Naive thymus-derived CD8-positive, alpha-beta T cell (primary cell): ENCODE measurements at regions not wholly inside any gene's neighbourhood (a gene's known extent, or its start where the extent isn't known, plus 50 kb on each side); places are given as distances from the start of the nearest gene placed in this dataset.

Experiments used
- ATAC-seq, 2 donors: fragments of 150-1000 bp; cut with Tn5 transposase in 1 of 2; sonication (Bioruptor Pico), chemical (Tn5 transposase) in 1 of 2; 1 replicate in 1 of 2; 2 replicates in 1 of 2; pipeline ENCODE4 v1.10.0; 2021; ENCODE audit warnings: mild to moderate bottlenecking in 2 of 2, moderate library complexity in 2 of 2
- POLR2A ChIA-PET: fragments of 350-600 bp; sonication (Branson Sonifier 250); formaldehyde crosslinking; loops from one replicate; lab custom pipeline; 2021; ENCODE audit warnings: antibody characterized with exemption; lab: Charles Lee
- DNase-seq, 10 donors: peaks; one replicate each; pipeline versions ENCODE4 v3.0.0 to v3.0.0-alpha.2; 2020 to 2022
- H3K27ac Mint-ChIP-seq, 10 donors: one replicate each; pipeline ENCODE4 v1.8.0; 2020 to 2022; ENCODE audit warnings: mild to moderate bottlenecking in 10 of 10, mixed read lengths in 10 of 10, moderate library complexity in 4 of 10, inconsistent platforms in 1 of 10
- H3K27me3 Mint-ChIP-seq, 5 donors: one replicate each; pipeline ENCODE4 v1.8.0; 2021 to 2022; ENCODE audit warnings: mixed read lengths in 5 of 5
- H3K36me3 Mint-ChIP-seq, 3 donors: one replicate each; pipeline ENCODE4 v1.8.0; 2020 to 2022; ENCODE audit warnings: mixed read lengths in 3 of 3, mild to moderate bottlenecking in 2 of 3, inconsistent platforms in 1 of 3
- H3K4me1 Mint-ChIP-seq, 4 donors: one replicate each; pipeline ENCODE4 v1.8.0; 2021 to 2022; ENCODE audit warnings: mixed read lengths in 4 of 4
- H3K4me3 Mint-ChIP-seq, 10 donors: one replicate each; pipeline ENCODE4 v1.8.0; 2020 to 2022; ENCODE audit warnings: mild to moderate bottlenecking in 10 of 10, mixed read lengths in 10 of 10, moderate library complexity in 6 of 10, inconsistent platforms in 1 of 10
- H3K9me3 Mint-ChIP-seq, 9 donors: one replicate each; pipeline ENCODE4 v1.8.0; 2020 to 2022; ENCODE audit warnings: mixed read lengths in 9 of 9, mild to moderate bottlenecking in 3 of 9, inconsistent platforms in 1 of 9, moderate library complexity in 1 of 9

GRCh38 chr2:106642679-106643078 lies 155.5 kb downstream of the CD8B2 start:
- Mint-ChIP-seq H3K27ac (no peak overlapping the region), H3K4me3 (no peak overlapping the region), H3K9me3 (no peaks in the 10 kb centered on the region), H3K27me3 (peaks cover 0 to 4% (median 0%) of the 10 kb centered on the region in 5 donors), H3K36me3 (no peaks in the 10 kb centered on the region), H3K4me1 (no peaks in the 10 kb centered on the region)
- DNase-seq (no peak), ATAC-seq (no peak)
- POLR2A ChIA-PET = no interaction called here

DNA sequence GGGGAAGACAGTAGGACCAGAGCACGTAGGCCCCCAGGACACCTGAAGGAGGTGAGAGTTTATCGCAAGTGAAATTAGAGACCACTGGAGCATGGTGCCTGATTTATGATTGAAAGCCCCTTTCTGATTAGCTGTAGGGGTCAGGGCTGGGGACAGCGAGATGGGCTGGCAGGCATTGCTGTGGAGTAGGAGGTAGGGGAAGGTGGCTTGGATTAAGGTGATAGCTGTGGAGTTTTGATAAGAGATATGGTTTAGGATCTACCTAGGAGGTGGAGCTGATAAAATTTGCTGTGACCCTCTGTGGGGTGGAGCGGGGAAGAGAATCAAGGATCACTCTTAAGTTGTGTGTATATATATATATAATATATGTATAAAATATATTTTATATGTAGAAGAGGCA lies 157.5 kb downstream of the CD8B2 start:
- Mint-ChIP-seq H3K36me3 (no peaks in the 10 kb centered on the region), H3K4me3 (no peak overlapping the region)
- no peak for ATAC-seq

DNA sequence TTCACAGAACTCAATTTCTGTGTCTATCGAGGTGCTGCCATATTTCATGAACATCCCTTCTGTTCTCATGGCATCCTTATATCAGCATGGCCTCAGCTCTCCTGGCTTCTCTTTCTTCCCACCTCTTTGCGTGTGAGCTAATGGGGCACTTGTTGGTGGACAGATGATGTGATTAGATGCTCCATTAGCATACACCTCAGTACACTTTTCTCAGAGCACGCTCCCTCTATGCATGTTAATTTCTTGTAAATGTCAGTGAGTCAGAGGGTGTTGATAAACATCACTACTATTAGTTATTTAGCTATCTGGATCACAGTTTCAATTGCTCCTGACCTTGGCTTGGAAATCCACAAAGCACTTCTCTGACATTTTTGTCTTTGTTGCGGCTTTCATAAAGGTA lies 159.4 kb downstream of the CD8B2 start:
- peaks cover 2 to 11% (median 10%) of the 10 kb centered on the region in 5 donors for H3K27me3 Mint-ChIP-seq
- no peaks in the 10 kb centered on the region for H3K9me3 Mint-ChIP-seq
- H3K4me1 Mint-ChIP-seq = no peaks in the 10 kb centered on the region
- H3K27ac Mint-ChIP-seq = no peak overlapping the region
- H3K4me3 Mint-ChIP-seq = no peak overlapping the region
- DNase-seq = no peak
- ATAC-seq = no peak
- H3K36me3 Mint-ChIP-seq = no peaks in the 10 kb centered on the region
- POLR2A ChIA-PET = no interaction called here

More for the DNA sequence above, 157.5 kb downstream of the CD8B2 start:
- peaks cover 0 to 7% (median 1%) of the 10 kb centered on the region in 5 donors for H3K27me3 Mint-ChIP-seq
- H3K4me1 Mint-ChIP-seq = no peaks in the 10 kb centered on the region
- no peak overlapping the region for H3K27ac Mint-ChIP-seq
- H3K9me3 Mint-ChIP-seq = no peaks in the 10 kb centered on the region
- POLR2A ChIA-PET = no interaction called here
- no peak for DNase-seq

DNA sequence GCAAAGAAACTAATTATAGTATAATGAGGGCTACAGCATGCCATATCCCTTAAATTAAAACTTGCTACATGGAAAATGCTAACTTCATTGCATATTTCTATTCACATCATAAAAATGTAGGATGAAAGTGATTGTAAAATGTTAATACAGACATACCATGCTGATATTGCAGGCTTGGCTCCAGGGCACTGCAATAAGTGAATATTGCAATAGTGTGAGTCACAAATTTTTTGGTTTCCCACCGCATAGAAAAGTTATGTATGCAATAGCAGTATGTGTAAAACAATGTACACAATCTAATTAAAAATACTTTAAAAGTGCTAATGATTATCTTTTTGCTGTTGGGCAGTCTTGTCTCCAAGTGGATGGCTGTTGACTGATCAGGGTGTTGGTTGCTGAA lies 162.1 kb downstream of the CD8B2 start:
- H3K4me1 Mint-ChIP-seq = no peaks in the 10 kb centered on the region
- DNase-seq = no peak
- ATAC-seq = no peak
- no peaks in the 10 kb centered on the region for H3K9me3 Mint-ChIP-seq
- peaks cover 10 to 28% (median 15%) of the 10 kb centered on the region in 5 donors for H3K27me3 Mint-ChIP-seq
- H3K4me3 Mint-ChIP-seq = no peak overlapping the region
- POLR2A ChIA-PET = no interaction called here
- H3K36me3 Mint-ChIP-seq = no peaks in the 10 kb centered on the region
- H3K27ac Mint-ChIP-seq = no peak overlapping the region

DNA sequence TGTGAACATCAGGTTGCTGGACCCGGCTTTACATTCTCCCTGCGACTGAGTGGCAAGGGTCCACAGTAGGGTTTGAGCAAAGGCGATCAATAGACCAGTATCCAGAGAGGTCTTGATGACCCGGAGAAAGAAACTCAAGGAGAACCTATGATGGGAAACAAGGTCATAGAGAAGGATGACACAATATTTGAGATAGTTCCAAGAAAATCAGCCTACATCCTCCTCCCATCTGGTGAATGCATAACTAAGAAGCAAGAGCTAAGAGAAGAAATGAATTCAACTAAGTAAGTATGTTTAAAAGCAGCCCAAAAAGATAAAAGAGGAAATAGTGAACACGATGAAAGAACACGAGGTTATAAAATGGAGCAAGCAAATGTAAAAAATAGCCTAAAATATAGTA lies 166.3 kb downstream of the CD8B2 start:
- POLR2A ChIA-PET = no interaction called here
- no peak overlapping the region for H3K4me3 Mint-ChIP-seq
- H3K27me3 Mint-ChIP-seq = peaks cover 11 to 28% (median 15%) of the 10 kb centered on the region in 5 donors
- H3K4me1 Mint-ChIP-seq = no peaks in the 10 kb centered on the region
- ATAC-seq = no peak
- no peak for DNase-seq
- peaks cover 0 to 30% (median 14%) of the 10 kb centered on the region in 9 donors for H3K9me3 Mint-ChIP-seq
- H3K36me3 Mint-ChIP-seq = peaks cover 0 to 10% (median 0%) of the 10 kb centered on the region in 3 donors
- no peak overlapping the region for H3K27ac Mint-ChIP-seq

DNA sequence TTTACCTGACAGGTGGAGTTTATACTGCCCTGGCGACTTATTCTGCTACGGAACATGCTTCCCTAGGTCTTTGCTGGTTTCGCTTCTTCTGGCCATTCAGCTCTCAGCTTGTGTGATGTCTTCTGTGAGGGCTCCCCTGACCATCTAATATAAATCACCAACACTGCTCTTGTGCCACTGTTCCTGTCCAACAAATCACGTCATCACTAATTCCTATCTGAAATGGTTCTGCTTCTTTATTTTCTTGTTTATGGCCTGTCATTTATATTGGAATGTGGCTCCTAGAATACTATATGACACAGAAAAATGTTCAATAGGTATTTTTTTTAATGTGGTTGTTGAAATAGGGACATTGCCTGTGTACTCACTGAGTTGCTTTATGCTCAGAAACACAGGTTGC lies 171.5 kb downstream of the CD8B2 start:
- H3K4me1 Mint-ChIP-seq = no peaks in the 10 kb centered on the region
- POLR2A ChIA-PET = no interaction called here
- peaks cover 0 to 12% (median 0%) of the 10 kb centered on the region in 3 donors for H3K36me3 Mint-ChIP-seq
- peaks cover 6 to 14% (median 9%) of the 10 kb centered on the region in 5 donors for H3K27me3 Mint-ChIP-seq
- peaks cover 0 to 38% (median 15%) of the 10 kb centered on the region in 9 donors for H3K9me3 Mint-ChIP-seq
- no peak overlapping the region for H3K4me3 Mint-ChIP-seq
- H3K27ac Mint-ChIP-seq = peak overlapping the region in 1 of 10 donors; percentile 42
- DNase-seq = no peak
- no peak for ATAC-seq

- Mint-ChIP-seq H3K4me1 (no peaks in the 10 kb centered on the region), H3K9me3 (peaks cover 0 to 27% (median 2%) of the 10 kb centered on the region in 9 donors), H3K27ac (peak overlapping the region in 1 of 10 donors; percentile 7), H3K27me3 (peaks cover 9 to 22% (median 14%) of the 10 kb centered on the region in 5 donors), H3K4me3 (no peak overlapping the region), H3K36me3 (no peaks in the 10 kb centered on the region)
- ATAC-seq (no peak), DNase-seq (no peak)
- POLR2A ChIA-PET = no interaction called here
Observed at GRCh38 chr2:106664669-106665068, 177.5 kb downstream of the CD8B2 start.

DNA sequence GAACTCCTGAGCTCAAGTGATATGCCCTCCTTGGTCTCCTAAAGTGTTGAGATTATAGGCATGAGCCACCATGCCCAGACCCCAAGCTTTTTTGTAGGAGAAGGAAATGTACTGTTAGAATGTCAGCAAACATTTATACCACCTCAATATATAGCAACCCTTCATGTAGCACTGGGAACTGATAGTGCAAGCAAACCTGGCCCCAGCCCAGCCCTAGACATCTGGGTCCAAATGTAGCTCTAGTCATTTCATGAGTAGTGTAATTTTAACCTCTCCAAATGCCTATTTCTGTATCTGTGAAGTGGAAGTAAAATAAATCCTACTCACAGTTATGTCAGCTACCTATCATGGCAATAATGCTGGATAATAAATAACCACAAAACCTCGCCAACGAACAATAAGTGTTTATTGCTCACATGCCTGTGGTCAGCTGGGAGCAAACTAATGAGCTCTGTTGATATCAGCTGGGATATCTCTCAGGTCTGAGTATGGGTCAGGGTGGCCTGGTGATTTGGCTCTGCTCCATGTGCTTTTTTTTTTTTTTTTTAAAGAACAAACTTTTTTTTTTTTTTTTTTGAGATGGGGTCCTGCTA lies 180.4 kb downstream of the CD8B2 start:
- Mint-ChIP-seq H3K27me3 (peaks cover 6 to 23% (median 11%) of the 10 kb centered on the region in 5 donors), H3K4me3 (no peak overlapping the region), H3K4me1 (no peaks in the 10 kb centered on the region), H3K36me3 (peaks cover 0 to 8% (median 0%) of the 10 kb centered on the region in 3 donors), H3K9me3 (peaks cover 0 to 30% (median 7%) of the 10 kb centered on the region in 9 donors), H3K27ac (no peak overlapping the region)
- DNase-seq (no peak), ATAC-seq (no peak)
- POLR2A ChIA-PET = interaction anchor here (0.6 kb wide), 1 partner anchor 26 kb away, joined by 4 read pairs; no protein-coding TSS in a partner anchor

DNA sequence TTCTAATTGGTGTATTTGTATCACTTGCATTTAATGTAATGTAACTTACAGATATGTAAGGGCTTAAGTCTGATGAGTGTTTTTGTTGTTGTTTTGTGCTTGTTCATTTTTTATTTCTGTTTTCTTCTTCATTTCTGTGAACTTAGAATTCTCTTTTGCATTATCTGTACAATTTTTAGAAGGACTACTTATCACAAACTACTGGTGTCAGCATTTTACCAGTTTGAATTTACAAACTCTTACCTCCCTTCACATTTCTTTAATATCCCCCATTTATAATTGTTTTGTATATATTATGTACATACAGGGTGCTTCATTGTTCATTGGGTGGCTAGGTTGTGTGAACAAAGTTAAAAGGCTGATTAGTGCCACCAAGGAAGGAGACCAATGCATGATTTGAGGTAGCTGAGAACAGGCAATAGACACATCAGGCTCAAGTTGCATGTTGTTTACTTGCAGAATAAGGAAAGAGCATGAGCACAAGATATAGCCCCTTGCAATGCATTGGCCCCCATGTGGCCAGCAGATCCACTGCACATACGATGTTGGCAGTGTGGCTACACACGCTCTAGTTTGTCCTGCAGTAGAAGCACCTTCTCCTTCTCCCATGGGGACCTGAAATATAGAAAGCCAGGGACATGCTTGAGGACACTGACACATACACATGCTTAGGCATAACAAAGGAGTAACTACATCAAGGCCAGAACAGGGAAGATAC lies 198.2 kb downstream of the CD8B2 start:
- H3K36me3 Mint-ChIP-seq = peaks cover 0 to 16% (median 6%) of the 10 kb centered on the region in 3 donors
- no peak overlapping the region for H3K27ac Mint-ChIP-seq
- peaks cover 0 to 40% (median 13%) of the 10 kb centered on the region in 9 donors for H3K9me3 Mint-ChIP-seq
- POLR2A ChIA-PET = no interaction called here
- no peak for DNase-seq
- no peak for ATAC-seq
- no peak overlapping the region for H3K4me3 Mint-ChIP-seq
- peaks cover 8 to 67% (median 21%) of the 10 kb centered on the region in 5 donors for H3K27me3 Mint-ChIP-seq
- H3K4me1 Mint-ChIP-seq = no peaks in the 10 kb centered on the region

GRCh38 chr2:106686814-106687213 lies 199.2 kb downstream of the ST6GAL2 start:
- H3K9me3 Mint-ChIP-seq = peaks cover 0 to 40% (median 19%) of the 10 kb centered on the region in 9 donors
- POLR2A ChIA-PET = no interaction called here
- no peak for ATAC-seq
- DNase-seq = no peak
- H3K27me3 Mint-ChIP-seq = peaks cover 8 to 67% (median 26%) of the 10 kb centered on the region in 5 donors
- no peak overlapping the region for H3K27ac Mint-ChIP-seq
- H3K36me3 Mint-ChIP-seq = peaks cover 0 to 16% (median 6%) of the 10 kb centered on the region in 3 donors
- no peaks in the 10 kb centered on the region for H3K4me1 Mint-ChIP-seq
- no peak overlapping the region for H3K4me3 Mint-ChIP-seq

- Mint-ChIP-seq H3K4me3 (no peak overlapping the region), H3K9me3 (peaks cover 0 to 10% (median 0%) of the 10 kb centered on the region in 9 donors), H3K27me3 (peaks cover 7 to 22% (median 8%) of the 10 kb centered on the region in 5 donors), H3K4me1 (no peaks in the 10 kb centered on the region), H3K36me3 (no peaks in the 10 kb centered on the region), H3K27ac (no peak overlapping the region)
- ATAC-seq (no peak), DNase-seq (no peak)
- POLR2A ChIA-PET = no interaction called here
Observed at GRCh38 chr2:106694964-106695470, 190.9 kb downstream of the ST6GAL2 start.

- ATAC-seq (no peak), DNase-seq (no peak)
- POLR2A ChIA-PET = no interaction called here
- H3K36me3 Mint-ChIP-seq = no peaks in the 10 kb centered on the region
- peaks cover 4 to 18% (median 7%) of the 10 kb centered on the region in 5 donors for H3K27me3 Mint-ChIP-seq
- H3K4me3 Mint-ChIP-seq = no peak overlapping the region
- H3K9me3 Mint-ChIP-seq = peaks cover 0 to 4% (median 0%) of the 10 kb centered on the region in 9 donors
- no peak overlapping the region for H3K27ac Mint-ChIP-seq
- H3K4me1 Mint-ChIP-seq = no peaks in the 10 kb centered on the region
Observed at GRCh38 chr2:106695919-106696318, 190.0 kb downstream of the ST6GAL2 start.

DNA sequence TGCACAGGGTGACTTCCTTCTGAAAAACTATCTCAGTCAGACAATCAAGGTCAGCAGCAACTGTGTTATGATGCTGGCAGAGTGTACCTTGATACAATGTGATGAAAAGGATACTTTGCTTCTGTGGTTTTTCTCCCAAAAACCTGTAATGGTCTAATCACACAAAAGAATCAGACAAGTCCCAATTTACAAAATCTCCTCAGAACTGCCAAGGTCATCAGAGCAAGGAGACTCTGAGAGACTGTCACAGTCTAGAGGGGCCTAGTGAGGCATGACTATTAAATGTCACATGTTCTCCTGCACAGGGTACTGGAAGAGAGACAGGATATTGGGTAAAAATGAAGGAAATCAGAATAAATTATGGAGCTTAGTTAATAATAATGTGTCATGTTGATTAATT lies 185.4 kb downstream of the ST6GAL2 start:
- H3K4me3 Mint-ChIP-seq = no peak overlapping the region

More for the DNA sequence above, 185.4 kb downstream of the ST6GAL2 start:
- Mint-ChIP-seq H3K27me3 (peaks cover 4 to 22% (median 7%) of the 10 kb centered on the region in 5 donors), H3K9me3 (no peaks in the 10 kb centered on the region), H3K4me1 (no peaks in the 10 kb centered on the region), H3K36me3 (no peaks in the 10 kb centered on the region), H3K27ac (no peak overlapping the region)
- ATAC-seq = no peak
- POLR2A ChIA-PET = no interaction called here
- no peak for DNase-seq
